DMS 273 treated with DMSO at 0.1 percent for 48 hours (cell line): ENCODE measurements at regions not wholly inside any gene's neighbourhood (a gene's known extent, or its start where the extent isn't known, plus 50 kb on each side); places are given as distances from the start of the nearest gene placed in this dataset.

Experiments used
- DNase-seq: peaks from one replicate; lab custom pipeline; 2025; lab: John Stamatoyannopoulos, UW

DNA sequence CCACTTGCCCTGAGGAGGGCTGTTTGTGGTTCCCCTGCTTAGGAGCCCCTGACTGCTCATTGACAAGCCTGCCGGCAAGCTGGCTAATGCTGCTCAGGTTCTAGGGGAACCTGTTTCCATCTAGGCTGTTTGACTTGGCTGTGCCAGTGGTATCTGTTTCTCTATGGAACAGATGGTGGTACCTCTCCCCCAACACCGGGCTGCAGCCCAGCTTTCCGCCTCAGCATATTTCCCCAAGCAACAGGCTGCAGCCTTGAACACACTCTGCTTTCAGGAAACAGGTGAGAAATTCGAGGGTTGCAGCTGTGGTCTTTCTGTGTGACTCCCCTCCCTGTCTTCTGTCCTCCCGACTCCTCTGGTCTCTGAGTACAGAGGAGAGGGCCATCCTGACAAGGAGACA, 132.3 kb downstream of the TMEM132E start:
- no peak for DNase-seq

DNA sequence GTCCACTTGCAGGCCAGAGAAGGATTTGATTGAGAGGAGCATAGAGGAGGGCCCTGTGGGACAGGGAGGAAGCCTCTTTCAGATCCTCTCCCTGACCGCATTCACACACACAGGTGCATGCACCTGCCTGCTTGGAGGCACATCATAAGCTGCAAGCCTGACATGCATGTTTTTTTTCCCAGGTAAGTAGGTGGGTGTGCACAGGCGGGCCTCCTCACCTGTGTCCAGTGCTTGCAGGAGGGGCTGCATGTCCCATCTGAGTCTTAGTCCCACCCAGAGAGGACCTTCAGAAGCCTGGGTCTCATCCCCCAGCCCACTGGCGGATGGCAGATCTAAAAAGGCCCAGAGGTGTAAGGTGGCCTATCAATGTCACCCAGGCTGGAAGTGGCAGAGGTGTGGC, 130.8 kb downstream of the TMEM132E start:
- no peak for DNase-seq

DNA sequence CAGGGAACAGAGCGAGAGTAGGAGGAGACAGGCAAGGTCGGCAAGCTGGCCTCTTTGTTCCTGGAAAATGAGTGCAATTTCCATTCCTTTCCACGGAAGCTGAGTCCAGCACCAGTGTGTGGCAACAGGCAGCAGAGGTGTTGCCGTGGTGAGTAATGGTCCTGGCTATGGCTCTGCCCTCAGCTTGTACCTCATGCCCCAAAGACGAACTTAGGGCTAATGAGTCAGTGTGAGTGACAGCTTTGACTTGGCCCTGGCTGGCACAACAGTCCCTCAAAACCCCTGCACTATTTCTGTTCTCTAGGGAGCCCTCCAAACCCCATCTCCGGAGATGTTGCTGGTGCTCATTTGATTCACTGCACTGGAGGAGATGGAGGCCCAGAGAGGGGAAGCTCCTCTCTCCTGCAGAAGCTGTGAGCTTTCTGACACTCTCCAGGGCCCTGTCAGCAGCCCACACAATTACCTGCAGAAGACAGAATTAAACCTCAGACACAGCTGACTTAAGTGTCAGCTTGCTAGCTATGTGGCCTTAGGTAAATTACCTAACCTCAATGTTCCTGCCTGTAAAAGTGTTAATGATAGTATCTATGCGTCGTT, 129.9 kb downstream of the TMEM132E start:
- DNase-seq, result no peak

DNA sequence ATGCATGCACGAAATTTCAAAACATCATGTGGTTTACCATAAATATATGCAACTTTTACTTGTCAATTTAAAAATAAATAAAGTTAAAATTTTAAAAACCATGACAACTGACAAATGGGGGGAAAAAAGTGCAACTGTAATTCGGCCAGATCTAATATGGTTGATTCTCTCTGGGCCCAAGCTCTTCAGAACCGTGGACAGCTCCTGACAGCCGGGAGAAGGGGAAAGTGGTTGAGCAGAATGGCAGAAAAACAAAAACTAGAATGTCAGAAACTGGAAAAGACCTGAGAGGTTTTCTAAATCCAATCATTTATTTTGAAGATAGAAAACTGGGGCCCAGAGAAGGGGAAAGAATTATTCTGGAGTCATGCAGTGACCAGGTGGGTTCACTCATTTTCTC, 126.6 kb downstream of the TMEM132E start:
- no peak for DNase-seq

DNA sequence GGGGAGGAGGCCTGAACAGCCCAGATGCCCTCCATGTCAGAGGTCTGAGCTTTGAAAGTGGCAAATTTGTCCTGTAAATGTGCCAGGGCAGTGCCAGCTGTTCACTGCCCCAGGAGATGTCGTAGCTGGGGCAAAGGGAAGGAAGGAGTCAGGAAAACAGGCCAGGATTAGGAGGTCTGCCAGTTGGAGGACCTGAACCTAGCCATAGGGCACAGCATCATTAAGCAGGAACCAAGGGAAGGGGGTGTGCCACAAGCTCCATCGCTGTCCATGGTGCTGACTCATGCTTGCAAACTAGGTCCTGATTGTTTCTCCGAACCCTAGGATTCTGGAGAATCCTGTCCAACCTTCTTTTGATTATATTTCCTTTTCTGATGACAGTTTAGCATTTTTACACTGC, 124.2 kb downstream of the TMEM132E start:
- DNase-seq, result no peak

DNA sequence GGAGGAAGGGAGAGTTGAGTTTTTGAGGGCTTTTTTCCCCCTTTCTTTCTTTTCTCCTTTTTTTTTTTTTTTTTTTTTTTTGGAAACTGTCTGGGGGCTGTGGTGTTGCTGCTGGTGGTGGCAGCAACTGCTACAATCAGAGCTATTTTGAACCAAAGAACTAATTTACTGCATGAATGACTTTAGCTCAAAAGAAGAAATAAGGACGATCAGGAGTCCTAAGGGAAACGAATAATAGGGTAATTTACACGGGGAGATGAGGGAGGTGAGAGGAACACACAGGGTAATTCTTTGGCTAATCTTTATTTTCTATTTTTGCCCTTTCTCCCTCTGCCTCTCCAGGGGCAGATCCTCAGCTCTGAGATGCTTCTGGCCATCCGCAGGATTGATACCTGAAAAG, 119.8 kb downstream of the TMEM132E start:
- no peak for DNase-seq

DNA sequence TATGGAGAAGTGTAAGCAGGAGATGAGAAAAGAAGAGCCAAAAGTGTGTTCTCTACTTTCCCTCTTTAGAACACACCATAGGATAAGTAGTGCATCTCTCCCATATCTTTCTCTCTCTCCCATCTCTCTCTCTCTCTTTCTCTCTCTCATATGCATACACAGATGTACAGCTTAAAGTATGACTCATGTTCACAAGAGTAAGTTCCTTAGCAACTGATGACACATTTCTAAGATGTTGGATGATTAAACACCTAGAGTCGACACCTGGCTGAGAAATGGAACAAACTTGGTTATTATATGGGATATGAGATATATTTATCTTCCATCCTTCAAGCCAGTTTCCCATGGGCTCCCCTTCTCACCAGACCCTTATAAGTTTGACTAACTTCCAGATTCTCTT, 113.5 kb downstream of the TMEM132E start:
- no peak for DNase-seq
